DMS79 treated with DMSO at 0.1 percent for 48 hours (cell line): ENCODE measurements at regions not wholly inside any gene's neighbourhood (a gene's known extent, or its start where the extent isn't known, plus 50 kb on each side); places are given as distances from the start of the nearest gene placed in this dataset.

Source experiments
- DNase-seq: peaks from one replicate; lab custom pipeline; 2025; lab: John Stamatoyannopoulos, UW

DNA sequence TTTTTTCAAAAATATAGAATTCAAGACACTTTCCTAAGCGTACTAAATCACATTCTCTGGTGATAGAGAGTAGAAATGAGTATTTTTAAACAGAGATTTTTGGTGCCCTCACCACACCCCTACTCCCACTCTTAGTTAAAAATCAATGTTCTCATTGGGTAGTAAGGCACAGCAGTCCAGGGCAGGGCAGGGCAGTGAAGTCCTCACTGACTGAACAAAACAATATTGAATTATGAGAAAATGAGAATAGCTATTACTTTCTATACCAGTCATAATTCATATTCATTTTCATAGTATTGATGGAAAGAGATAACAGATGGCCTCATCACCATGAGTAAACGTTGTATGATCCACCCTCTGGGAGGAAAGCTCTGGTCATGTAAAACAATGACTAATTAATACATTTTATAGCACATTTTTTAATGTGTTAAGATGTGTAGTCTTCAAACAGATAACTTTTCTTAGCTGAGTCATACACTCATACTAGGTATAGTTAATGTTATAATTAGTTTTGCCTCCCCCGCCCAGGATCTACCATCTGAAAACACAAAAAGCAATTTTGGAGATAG, 686.1 kb downstream of the KCNJ3 start:
- DNase-seq, result no peak

DNA sequence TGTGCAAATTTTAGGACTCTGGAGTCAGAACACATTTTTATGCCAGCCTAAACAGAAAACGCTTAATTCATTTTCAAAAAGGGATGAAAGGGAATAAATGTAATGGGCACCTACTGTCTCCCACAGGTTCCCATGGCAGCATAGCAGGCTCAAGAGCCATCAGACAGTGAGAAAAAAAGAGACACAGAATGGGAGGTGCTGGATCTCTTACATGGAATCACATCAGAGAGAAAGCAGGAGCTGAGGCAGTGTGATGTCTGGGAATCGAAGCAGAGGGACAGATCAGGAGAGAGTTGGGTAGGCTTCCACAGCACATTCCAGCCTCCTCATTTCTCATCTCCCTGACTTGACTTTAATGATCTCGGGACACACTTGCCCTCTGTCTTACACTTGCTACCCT, 684.3 kb downstream of the KCNJ3 start:
- DNase-seq, result no peak

DNA sequence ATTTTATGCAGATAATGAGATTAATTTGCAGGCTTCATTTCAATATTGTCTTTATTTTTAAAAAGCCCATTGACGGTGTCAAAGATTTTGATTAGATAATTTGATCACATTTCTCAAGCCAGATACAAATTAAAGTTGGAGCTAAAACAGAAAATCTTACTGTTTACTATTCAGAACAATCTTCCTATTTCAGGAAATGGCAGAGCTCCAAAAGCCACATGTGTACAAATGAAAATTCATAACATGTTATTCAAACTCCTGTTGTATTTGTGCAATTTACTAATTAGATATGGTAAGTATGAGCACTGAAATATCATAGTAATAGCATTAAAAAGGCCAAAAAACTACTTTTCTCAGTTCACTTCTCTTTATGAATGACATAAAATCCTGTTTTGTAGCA, 682.9 kb downstream of the KCNJ3 start:
- no peak for DNase-seq

DNA sequence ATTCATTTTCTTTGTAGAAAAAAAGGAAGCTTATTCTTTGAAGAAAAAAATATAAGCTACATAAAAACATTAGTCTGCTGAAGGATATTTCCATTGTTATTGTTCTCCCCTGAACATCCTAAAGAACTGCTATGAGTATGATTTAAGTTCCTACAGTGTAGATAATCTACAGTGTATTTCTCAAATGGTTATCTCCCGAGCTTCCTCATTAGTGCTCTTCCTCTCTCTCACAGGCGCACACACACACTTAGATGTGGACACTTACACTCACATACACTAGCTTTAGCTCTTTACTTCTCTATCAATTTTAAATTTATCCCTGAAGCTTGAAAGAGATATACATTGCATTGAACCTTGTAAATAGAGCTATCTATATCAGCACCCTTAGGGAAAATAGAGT, 681.0 kb downstream of the KCNJ3 start:
- DNase-seq, result no peak

DNA sequence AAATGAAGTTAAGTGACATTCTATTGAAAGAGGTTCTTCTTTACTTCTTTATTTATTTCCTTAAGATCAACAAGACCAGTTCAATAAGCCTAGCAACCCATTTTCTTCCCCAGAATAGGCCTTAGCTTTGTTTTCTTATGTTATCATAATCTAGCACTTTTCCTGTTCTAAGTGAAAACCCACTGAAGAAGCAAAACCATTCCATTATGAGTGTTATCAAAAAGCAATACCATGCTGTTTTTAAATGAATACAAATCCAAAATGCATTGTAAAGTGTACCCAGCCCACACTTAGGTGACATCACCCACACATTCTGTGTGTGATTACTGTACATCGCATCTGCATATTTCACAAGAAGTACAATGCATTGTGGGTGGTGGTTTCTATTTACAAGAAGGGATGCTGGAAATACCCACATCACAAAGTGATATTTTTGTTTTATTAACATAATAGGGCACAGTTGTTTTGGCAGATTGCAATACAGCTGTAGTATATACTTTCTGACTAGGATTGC, 679.5 kb downstream of the KCNJ3 start:
- DNase-seq, result no peak

DNA sequence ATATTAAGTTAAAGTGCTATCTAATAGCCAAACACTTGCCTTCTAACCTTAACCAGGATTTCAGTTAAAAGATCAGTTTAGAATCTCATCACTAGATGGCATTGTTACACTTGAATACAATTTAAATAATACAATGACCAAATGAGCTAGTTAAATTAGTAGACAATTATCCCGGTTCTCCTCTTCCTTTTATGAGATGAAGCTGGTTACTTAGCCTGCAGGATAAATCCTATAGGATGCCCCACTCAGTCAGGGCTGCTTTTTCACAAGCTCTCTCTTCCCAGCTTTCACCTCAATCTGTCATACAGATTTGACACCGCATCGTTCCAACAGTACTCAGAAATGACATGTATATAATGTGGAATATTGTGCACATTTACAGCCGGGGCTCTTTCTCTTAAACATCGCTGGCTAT, 678.8 kb downstream of the KCNJ3 start:
- DNase-seq, result peak; percentile 13

DNA sequence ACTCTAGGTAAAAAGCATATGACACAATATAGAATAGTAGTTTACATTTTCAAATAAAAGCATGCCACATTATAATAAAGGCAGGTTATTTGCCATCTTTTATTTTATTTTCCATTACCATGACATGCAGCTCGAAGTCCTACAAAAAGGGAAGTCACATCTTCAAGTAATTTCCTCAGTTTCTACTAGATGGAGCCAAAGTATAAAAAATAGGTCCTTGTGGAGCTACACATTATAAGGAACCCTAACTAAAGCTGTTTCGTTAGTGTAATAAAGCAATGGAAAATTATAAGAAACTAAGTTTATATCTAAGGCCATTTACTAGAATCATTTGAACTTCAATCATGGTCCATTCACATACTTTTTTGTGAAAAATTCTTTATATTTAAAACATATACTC, 674.5 kb downstream of the KCNJ3 start:
- peak; percentile 15 for DNase-seq

DNA sequence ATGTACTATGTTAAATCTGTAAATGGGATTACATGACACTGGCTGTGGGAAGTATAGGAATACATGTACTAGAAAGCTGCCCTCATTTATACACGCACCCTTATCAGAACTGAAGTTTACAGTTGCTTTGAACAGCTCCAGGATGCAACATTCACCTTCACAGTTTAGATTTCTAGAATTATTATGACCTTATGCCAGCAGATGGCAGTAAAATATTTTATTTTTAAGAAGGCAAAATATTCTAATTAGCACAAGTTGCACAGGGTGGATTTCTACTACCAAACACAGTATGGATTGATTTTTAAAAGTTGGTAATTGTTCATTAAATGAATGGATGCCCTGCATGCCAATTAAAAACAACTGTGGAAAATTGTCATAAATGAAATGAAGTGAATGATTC, 670.4 kb downstream of the KCNJ3 start:
- no peak for DNase-seq

DNA sequence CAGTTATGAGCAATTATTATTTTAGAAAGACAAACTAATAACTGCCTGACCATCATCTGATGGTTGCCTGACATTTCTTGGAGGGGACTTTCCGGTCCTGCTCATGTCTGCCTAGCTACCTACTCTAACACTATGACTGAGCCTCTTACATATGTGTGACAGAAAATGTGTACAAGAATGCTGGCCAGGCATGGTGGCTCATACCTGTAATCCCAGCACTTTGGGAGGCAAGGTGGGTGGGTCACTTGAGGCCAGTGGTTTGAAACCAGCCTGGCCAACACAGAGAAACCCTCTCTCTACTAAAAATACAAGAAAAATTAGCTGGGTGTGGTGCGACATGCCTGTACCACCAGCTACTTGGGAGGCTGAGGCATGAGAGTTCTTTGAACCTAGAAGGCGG, 666.3 kb downstream of the KCNJ3 start:
- DNase-seq, result no peak

DNA sequence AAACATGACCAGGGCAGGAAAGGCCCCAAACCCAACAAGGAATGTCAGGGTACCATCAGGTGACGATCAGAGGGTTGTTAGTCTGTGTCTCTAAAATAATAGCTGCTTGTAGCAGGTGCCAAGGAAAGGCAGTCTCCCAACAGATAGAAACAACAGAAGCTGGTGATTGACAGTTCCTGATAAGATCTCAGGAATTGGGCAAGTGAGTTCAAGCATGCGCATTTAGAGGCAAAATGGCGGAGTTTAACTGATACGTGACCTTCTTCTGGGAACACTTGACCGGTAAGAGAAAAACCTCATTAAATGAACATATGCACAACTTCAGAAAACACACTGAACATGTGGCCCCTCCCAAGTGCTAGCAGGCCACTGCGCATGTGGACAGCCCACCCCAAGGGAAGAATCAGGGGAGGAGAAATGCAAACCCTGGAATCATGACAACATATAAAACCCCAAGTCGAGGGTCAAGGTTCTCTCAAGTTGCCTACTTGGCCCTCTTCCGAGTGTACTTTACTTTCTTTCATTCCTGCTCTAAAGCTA, 664.9 kb downstream of the KCNJ3 start:
- no peak for DNase-seq

DNA sequence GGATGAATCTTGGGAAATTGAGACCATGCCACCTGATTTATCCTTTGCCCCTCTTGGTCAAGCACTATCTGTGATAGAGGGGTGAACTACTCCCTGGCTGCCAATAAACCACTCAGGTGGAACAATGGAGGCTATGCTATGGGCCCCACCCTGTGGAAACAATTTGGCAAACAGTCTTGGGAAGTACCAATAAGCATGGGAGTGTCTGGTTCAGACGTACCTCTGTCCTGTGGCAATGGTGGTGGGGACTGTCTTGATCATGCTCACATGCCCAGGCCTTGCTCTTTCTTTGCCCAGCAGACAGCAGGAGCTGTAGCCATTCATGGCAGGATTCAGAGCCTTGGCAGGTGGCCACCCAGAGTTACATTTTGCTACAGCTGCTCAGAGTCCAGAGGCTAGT, 658.7 kb downstream of the KCNJ3 start:
- DNase-seq, result no peak

DNA sequence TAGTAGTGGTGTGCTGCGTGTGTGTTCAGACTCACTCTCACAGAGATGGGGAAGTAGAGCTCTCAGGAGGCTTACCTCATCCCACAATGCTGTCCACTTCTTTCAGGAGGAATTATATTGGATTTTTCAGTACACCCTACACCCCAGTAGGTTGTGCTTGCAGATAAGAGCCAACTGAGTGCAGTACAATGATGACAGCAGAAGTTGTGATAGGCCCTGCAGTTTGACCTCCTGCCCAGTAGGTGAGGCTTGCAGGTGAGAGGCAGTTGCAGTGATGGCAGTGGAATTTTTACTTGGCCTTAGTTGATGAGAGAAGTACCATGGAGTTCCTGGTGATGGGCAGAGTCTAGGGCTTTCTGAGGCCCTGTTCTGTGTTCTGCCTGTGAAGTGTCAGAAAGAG, 657.8 kb downstream of the KCNJ3 start:
- no peak for DNase-seq

DNA sequence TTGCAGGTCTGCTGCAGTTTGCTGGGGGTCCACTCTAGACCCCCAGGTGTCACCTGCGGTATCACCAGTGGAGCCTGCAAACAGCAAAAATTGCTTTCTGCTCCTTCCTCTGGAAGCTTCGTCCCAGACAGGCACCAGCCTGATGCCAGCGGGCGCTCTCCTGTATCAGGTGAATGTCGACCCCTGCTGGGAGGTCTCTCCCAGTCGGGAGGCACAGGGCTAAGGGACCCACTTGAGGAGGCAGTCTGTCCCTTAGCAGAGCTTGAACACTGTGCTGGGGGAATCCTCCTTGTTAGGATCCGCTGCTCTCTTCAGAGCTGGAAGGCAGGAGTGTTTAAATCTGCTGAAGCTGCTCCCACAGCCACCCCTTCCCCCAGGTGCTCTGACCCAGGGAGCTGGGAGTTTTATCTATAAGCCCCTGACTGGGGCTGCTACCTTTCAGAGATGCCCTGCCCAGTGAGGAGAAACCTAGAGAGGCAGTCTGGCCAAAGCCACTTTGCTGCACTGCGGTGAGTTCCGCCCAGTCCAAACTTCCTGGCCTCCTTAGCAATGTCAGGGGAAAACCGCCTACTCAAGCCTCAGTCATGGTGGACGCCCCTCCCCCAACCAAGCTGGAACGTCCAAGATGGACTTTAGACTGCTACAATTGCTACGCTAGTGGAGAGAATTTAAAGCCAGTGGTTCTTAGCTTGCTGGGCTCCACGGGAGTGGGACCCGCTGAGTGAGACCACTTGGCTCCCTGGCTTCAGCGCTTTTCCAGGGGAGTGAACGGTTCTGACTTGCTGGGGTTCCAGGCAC, 652.5 kb downstream of the KCNJ3 start:
- DNase-seq, result no peak

DNA sequence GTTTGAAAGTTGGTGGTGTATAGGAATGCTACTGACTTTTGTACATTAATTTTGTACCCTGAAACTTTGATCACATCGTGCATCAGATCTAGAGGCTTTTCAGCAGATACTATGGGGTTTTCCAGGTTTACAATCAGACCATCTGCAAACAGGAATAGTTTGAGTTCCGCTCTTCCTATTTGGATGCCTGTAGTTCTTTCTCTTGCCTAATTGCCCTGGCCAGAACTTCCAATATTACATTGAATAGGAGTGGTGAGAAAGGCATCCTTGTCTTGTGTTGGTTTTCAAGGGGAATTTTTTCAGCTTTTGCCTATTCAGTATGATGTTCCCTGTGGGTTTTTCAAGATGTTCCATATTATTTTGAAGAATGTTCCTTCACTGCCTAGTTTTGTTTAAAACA, 633.5 kb downstream of the KCNJ3 start:
- no peak for DNase-seq

DNA sequence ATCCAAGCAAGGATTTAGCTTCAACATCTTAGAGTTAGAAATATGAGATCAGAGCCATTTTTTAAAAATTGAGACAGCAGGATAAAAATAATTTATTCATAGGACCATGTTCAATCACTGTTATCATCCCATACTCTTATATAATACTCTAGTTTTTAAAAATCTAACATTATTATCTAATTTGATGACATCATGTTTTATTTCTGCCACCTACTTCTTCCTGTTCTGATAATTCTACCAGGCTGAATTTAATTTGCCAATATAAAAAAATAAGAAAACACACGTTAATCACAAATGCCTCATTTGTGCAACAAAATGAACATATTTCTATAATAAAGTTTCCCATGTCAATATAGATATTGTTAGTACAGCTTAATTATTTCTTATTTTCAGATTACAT, 621.7 kb downstream of the KCNJ3 start:
- no peak for DNase-seq

DNA sequence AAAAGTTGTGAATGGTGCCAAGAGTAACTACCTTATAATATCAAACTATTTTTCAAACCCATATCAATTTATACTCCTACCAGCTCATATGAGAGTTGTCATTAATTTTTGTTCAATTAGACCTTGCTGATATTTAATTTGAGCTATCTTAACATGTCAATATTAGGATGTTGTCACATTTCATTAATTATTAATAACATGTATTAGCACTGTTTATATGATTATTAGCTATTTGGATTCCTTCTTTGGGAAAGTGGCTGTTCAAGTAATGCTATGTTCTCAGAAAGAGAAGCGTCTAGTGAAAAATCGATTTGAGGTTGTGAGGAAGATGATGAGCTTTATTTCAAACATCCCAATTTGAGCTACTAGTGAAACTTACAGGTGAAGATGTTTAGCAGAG, 620.2 kb downstream of the KCNJ3 start:
- DNase-seq, result no peak

DNA sequence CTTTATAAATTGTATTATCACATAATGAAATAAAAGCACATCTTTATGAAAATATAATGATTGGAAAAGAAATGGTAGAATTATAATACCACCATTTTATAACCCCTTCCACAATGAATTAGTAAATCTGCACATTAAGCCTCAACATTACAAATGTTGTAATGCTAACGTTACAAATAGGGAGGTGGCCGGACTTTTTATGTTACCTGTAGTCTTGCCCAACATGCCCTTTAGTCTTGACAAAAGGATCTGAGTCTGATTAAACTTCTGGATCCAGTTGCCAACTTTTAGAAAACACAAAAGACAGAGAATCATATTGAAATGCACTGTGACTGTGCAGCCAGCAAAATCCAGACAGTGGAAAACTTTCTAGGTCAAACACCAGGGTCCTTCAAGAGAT, 617.3 kb downstream of the KCNJ3 start:
- no peak for DNase-seq

DNA sequence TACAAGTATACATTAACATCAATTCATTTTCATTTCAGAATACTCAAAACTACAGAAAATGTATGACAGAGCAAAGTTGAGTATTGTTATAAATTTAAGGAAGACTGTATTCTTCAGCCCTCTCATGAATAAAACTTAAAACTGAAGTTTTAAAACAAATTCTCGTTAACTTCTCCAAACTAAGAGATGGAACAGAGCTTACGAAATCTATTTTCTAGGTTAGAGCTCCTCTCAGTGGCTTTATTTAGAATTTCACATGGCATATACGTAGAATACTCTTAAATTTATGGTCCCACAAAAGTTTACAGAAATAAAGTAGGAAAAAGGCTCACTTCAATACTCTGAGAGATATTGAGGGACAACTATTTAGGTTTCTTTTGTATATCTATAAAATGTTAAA, 612.1 kb downstream of the KCNJ3 start:
- DNase-seq, result peak; percentile 6

DNA sequence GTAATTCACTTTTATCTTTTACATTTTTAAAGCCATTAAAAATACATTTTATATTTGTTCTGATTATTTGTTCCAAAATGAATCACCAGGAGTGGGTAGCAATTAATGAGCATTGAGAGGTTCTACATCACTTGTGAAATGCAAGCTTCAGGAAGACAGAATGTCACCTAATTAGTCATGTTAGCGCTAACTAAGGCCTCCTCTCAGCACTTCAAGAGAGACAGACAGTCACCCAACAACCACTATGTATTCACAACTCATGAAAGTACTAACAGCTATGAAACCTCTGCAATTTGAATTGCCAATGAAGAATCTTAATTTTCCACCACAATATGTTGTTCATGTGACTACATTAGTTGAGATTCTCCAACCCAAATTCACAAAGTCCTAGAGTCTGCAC, 611.0 kb downstream of the KCNJ3 start:
- no peak for DNase-seq

DNA sequence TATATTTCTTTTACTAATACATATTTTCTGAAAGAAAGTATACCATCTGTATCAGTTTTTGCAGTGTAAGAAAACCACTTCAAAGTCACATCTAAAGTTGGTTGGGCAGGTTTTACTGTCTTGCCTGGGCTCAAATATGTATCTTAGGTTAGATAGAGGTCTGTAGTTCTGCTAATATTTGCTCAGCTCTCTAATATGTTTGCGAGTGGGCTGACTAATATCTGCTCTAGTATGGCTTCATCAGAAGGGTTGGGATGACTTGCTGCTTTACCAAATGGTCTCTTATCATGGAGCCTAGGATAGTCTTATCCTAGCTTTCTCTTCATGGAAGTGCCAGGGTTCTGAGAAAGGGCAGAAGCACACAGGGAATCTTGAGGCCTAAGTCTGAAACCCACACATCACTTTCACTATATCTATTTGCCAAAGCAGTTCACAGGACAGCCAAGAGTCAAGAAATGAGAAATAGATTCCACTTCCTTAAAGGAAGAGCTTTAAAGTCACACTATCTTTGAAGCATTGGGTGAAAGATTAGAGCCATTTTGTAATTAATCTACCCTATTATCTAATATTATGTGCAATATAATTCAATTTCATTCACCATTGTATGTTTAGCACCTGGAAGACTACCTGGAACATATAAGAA, 610.0 kb downstream of the KCNJ3 start:
- no peak for DNase-seq

DNA sequence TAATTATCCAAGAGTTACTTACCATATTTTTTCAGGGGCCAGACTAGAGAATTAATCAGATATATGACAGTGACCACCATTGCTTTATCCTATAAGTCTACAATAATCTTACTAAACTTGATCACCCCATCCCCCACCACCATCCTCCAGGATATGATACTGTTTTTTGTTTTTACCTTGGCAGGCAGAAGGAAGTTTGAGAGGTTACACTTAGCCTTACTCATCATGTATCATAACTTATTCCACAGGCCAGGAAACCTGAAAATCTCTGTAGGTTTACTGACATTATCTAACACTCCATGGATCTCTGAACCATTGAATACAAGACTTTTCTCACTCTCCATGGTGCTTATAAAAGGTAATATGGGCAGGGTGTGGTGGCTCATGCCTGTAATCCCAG, 602.7 kb downstream of the KCNJ3 start:
- DNase-seq, result no peak

DNA sequence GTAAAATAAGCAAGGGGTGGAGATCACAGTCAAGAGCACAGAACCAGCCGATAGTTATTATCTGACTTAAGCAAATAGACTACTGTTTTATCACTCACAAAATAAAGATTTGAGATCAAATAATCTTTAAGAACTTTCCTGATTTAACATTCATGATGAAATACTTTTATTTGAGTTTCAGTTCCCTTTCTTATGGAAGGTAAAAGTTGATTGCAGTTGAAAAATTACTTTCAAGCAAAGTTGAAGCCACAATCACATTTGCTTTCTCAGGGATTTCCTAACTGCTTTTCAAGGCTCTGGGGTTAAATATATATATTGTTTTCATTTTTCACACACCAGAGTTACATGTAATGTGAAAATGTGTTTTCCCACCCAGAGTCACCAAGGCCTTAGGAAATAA, 599.5 kb downstream of the KCNJ3 start:
- DNase-seq, result no peak

DNA sequence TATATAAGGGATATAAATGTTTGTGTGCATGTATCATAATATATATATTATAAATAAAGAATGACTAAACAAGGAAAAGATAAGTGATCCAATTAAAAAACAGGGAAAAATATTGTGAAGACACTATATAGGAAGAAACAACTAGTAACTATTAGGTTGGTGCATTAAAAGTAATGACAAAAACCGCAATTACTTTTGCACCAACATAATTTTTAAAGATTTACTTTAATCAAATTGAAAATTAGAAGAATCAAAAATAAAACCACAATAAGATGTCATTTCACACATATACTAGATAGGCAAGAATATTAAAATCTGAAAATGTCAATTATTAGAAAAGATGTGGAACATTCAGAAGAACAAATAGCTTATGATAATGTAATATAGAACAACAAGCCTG, 595.9 kb downstream of the KCNJ3 start:
- no peak for DNase-seq
